Testis (tissue), 2 donors: ENCODE measurements at regions not wholly inside any gene's neighbourhood (a gene's known extent, or its start where the extent isn't known, plus 50 kb on each side); places are given as distances from the start of the nearest gene placed in this dataset.

Experiments
- DNase-seq: peaks from one replicate; pipeline ENCODE4 v3.0.0-alpha.2; 2019
- H3K27ac ChIP-seq, 2 donors: fragments of 200-600 bp; sonication (generic); one replicate each; pipeline ENCODE4 v1.5.1; 2019
- H3K27me3 ChIP-seq: fragments of 200-600 bp; sonication (generic); one replicate; pipeline ENCODE4 v1.5.1; 2019
- H3K36me3 ChIP-seq: fragments of 200-600 bp; sonication (generic); one replicate; pipeline ENCODE4 v1.5.1; 2017; ENCODE audit warnings: low read depth; ENCODE audit errors: missing control alignments
- H3K4me1 ChIP-seq: fragments of 200-600 bp; sonication (generic); one replicate; pipeline ENCODE4 v1.5.1; 2019
- H3K4me3 ChIP-seq, 2 donors: fragments of 200-600 bp; sonication (generic); one replicate each; pipeline ENCODE4 v1.5.1; 2017 to 2019
- H3K9me3 ChIP-seq: fragments of 200-600 bp; sonication (generic); one replicate; pipeline ENCODE4 v1.5.1; 2017
- CTCF ChIP-seq, 3 experiments: fragments of 450-650 bp in 2 of 3; fragments of 200-600 bp in 1 of 3; sonication (generic) in 1 of 3; IDR thresholded peaks; one replicate each; pipeline ENCODE4 v1.5.1; 2016 to 2019; ENCODE audit warnings: antibody characterized with exemption in 3 of 3, mild to moderate bottlenecking in 2 of 3, moderate library complexity in 1 of 3
- POLR2A ChIP-seq: fragments of 450-650 bp; IDR thresholded peaks from one replicate; pipeline ENCODE4 v1.6.1; 2017; ENCODE audit warnings: antibody characterized with exemption, mild to moderate bottlenecking, moderate library complexity
- WGBS, 2 donors: methylation state at CpG; one replicate each; pipeline ENCODE4 v1.1.5; 2018; 5-methylcytosine and 5-hydroxymethylcytosine counted together
- intact Hi-C: fragments of 100-400 bp; cut with DNase I; formaldehyde crosslinking; loops from one replicate; pipeline ENCODE4 v1.15.1; 2023; ENCODE audit warnings: low total_unique reads

- no peak for DNase-seq
- intact Hi-C loops, result no loop called here
- Histone ChIP-seq H3K36me3 (no peaks in the 10 kb centered on the region), H3K4me1 (no peaks in the 10 kb centered on the region), H3K9me3 (no peaks in the 10 kb centered on the region), H3K27ac (no peak overlapping the region), H3K27me3 (no peaks in the 10 kb centered on the region), H3K4me3 (no peak overlapping the region)
- WGBS, 2 donors, result 88 to 92% methylated on average over 8 of the region's 8 CpGs
- TF ChIP-seq POLR2A, result no peak
- TF ChIP-seq CTCF (IDR thresholded peaks at IDR 0.05), result no peak
These were observed 437.4 kb upstream of the SULF2 start for GRCh38 chr20:48222595-48223180.

GRCh38 chr20:48220033-48220633 lies 434.9 kb upstream of the SULF2 start:
- 80 to 84% methylated on average over 6 of the region's 6 CpGs for WGBS, 2 donors
- Histone ChIP-seq H3K27me3 (no peaks in the 10 kb centered on the region), H3K9me3 (no peaks in the 10 kb centered on the region), H3K4me3 (no peak overlapping the region), H3K4me1 (no peaks in the 10 kb centered on the region), H3K36me3 (no peaks in the 10 kb centered on the region), H3K27ac (no peak overlapping the region)
- no peak for DNase-seq
- intact Hi-C loops, result no loop called here
- TF ChIP-seq CTCF (IDR thresholded peaks at IDR 0.05) (no peak), POLR2A (no peak)

- no peak for DNase-seq
- Histone ChIP-seq H3K36me3 (no peaks in the 10 kb centered on the region), H3K9me3 (no peaks in the 10 kb centered on the region), H3K4me3 (no peak overlapping the region), H3K27ac (no peak overlapping the region), H3K4me1 (no peaks in the 10 kb centered on the region), H3K27me3 (no peaks in the 10 kb centered on the region)
- TF ChIP-seq POLR2A (no peak), CTCF (IDR thresholded peaks at IDR 0.05) (no peak)
- intact Hi-C loops, result no loop called here
- 75 to 90% methylated on average over 5 of the region's 5 CpGs for WGBS, 2 donors
These were observed 434.0 kb upstream of the SULF2 start for GRCh38 chr20:48219306-48219705.

- no peak for DNase-seq
- intact Hi-C loops, result no loop called here
- 48 to 51% methylated on average over 14 of the region's 14 CpGs for WGBS, 2 donors
These were observed 431.9 kb upstream of the SULF2 start for GRCh38 chr20:48217190-48217589.

More at GRCh38 chr20:48217190-48217589, 431.9 kb upstream of the SULF2 start:
- Histone ChIP-seq H3K36me3 (no peaks in the 10 kb centered on the region), H3K4me3 (no peak overlapping the region), H3K9me3 (no peaks in the 10 kb centered on the region), H3K27me3 (no peaks in the 10 kb centered on the region), H3K27ac (no peak overlapping the region), H3K4me1 (no peaks in the 10 kb centered on the region)
- TF ChIP-seq POLR2A (no peak), CTCF (IDR thresholded peaks at IDR 0.05) (no peak)
